ENCODE measurements at regions not wholly inside any gene's neighbourhood (a gene's known extent, or its start where the extent isn't known, plus 50 kb on each side); places are given as distances from the start of the nearest gene placed in this dataset.
A peak's percentile ranks its signal among the peaks of the same experiment; 100 is the strongest.

GRCh38 chr9:12510551-12510950 is 182.6 kb upstream of the TYRP1 start:
- intact Hi-C loops (cut with DNase I): no loop called here
- Histone ChIP-seq H3K4me3 (ENCODE audit: low read length) (no peak overlapping the region), H3K27me3 (ENCODE audit: control insufficient read depth, insufficient read depth) (no peaks in the 10 kb centered on the region), H3K4me1 (ENCODE audit: control insufficient read depth, insufficient read depth, low read length) (no peaks in the 10 kb centered on the region), H3K9me3 (ENCODE audit: control insufficient read depth, low read length) (no peaks in the 10 kb centered on the region), H3K27ac (ENCODE audit: low read length) (no peak overlapping the region)
- DNase-seq (no peak), ATAC-seq (no peak)
- 41% methylated on average over 3 of the region's 3 CpGs for WGBS

GRCh38 chr9:12511726-12512125 is 181.5 kb upstream of the TYRP1 start:
- Histone ChIP-seq H3K27me3 (ENCODE audit: control insufficient read depth, insufficient read depth) (no peaks in the 10 kb centered on the region), H3K4me3 (ENCODE audit: low read length) (no peak overlapping the region), H3K4me1 (ENCODE audit: control insufficient read depth, insufficient read depth, low read length) (no peaks in the 10 kb centered on the region), H3K27ac (ENCODE audit: low read length) (no peak overlapping the region), H3K9me3 (ENCODE audit: control insufficient read depth, low read length) (no peaks in the 10 kb centered on the region)
- intact Hi-C loops (cut with DNase I): no loop called here
- 52% methylated on average over 1 of the region's 1 CpG for WGBS
- ATAC-seq (no peak), DNase-seq (no peak)

- WGBS: 66% methylated on average over 2 of the region's 2 CpGs
- no peaks in the 10 kb centered on the region for H3K27me3 ChIP-seq (ENCODE audit: control insufficient read depth, insufficient read depth)
- intact Hi-C loops (cut with DNase I): no loop called here
- H3K4me3 ChIP-seq (ENCODE audit: low read length): no peak overlapping the region
- ATAC-seq (no peak), DNase-seq (no peak)
- H3K27ac ChIP-seq (ENCODE audit: low read length): no peak overlapping the region
- no peaks in the 10 kb centered on the region for H3K9me3 ChIP-seq (ENCODE audit: control insufficient read depth, low read length)
- no peaks in the 10 kb centered on the region for H3K4me1 ChIP-seq (ENCODE audit: control insufficient read depth, insufficient read depth, low read length)
These were observed 177.2 kb upstream of the TYRP1 start for GRCh38 chr9:12516031-12516430.

GRCh38 chr9:12516573-12516972 is 176.6 kb upstream of the TYRP1 start:
- no peak overlapping the region for H3K27ac ChIP-seq (ENCODE audit: low read length)
- no peaks in the 10 kb centered on the region for H3K9me3 ChIP-seq (ENCODE audit: control insufficient read depth, low read length)
- no peak overlapping the region for H3K4me3 ChIP-seq (ENCODE audit: low read length)
- H3K27me3 ChIP-seq (ENCODE audit: control insufficient read depth, insufficient read depth): no peaks in the 10 kb centered on the region
- no peak for ATAC-seq
- intact Hi-C loops (cut with DNase I): no loop called here
- H3K4me1 ChIP-seq (ENCODE audit: control insufficient read depth, insufficient read depth, low read length): no peaks in the 10 kb centered on the region
- DNase-seq: no peak

- DNase-seq (peak; percentile 26 to 50 (median 42)), ATAC-seq (peak; percentile 57 to 82)
- no peaks in the 10 kb centered on the region for H3K27me3 ChIP-seq (ENCODE audit: control insufficient read depth, insufficient read depth)
- H3K4me3 ChIP-seq (ENCODE audit: low read length): peak overlapping the region; percentile 38
- intact Hi-C loops (cut with DNase I): no loop called here
- H3K27ac ChIP-seq (ENCODE audit: low read length): no peak overlapping the region
- WGBS: 34% methylated on average over 13 of the region's 13 CpGs
- no peaks in the 10 kb centered on the region for H3K9me3 ChIP-seq (ENCODE audit: control insufficient read depth, low read length)
- H3K4me1 ChIP-seq (ENCODE audit: control insufficient read depth, insufficient read depth, low read length): no peaks in the 10 kb centered on the region
These were observed 154.2 kb upstream of the TYRP1 start for GRCh38 chr9:12538842-12539579.

- ATAC-seq (peak in 1 of 2 donors; percentile 71), DNase-seq (no peak)
- intact Hi-C loops (cut with DNase I): no loop called here
- WGBS: 44% methylated on average over 4 of the region's 4 CpGs
- Histone ChIP-seq H3K27ac (ENCODE audit: low read length) (no peak overlapping the region), H3K9me3 (ENCODE audit: control insufficient read depth, low read length) (no peaks in the 10 kb centered on the region), H3K27me3 (ENCODE audit: control insufficient read depth, insufficient read depth) (no peaks in the 10 kb centered on the region), H3K4me1 (ENCODE audit: control insufficient read depth, insufficient read depth, low read length) (no peaks in the 10 kb centered on the region), H3K4me3 (ENCODE audit: low read length) (peak overlapping the region; percentile 38)
These were observed 153.6 kb upstream of the TYRP1 start for GRCh38 chr9:12539580-12539975.

GRCh38 chr9:12544700-12545099 is 148.5 kb upstream of the TYRP1 start:
- ATAC-seq (no peak), DNase-seq (no peak)
- Histone ChIP-seq H3K4me3 (ENCODE audit: low read length) (no peak overlapping the region), H3K9me3 (ENCODE audit: control insufficient read depth, low read length) (no peaks in the 10 kb centered on the region), H3K27ac (ENCODE audit: low read length) (no peak overlapping the region), H3K4me1 (ENCODE audit: control insufficient read depth, insufficient read depth, low read length) (no peaks in the 10 kb centered on the region), H3K27me3 (ENCODE audit: control insufficient read depth, insufficient read depth) (no peaks in the 10 kb centered on the region)
- 34% methylated on average over 2 of the region's 2 CpGs for WGBS
- intact Hi-C loops (cut with DNase I): no loop called here

- WGBS: 46% methylated on average over 5 of the region's 5 CpGs
- intact Hi-C loops (cut with DNase I): no loop called here
- Histone ChIP-seq H3K4me1 (ENCODE audit: control insufficient read depth, insufficient read depth, low read length) (no peaks in the 10 kb centered on the region), H3K9me3 (ENCODE audit: control insufficient read depth, low read length) (no peaks in the 10 kb centered on the region), H3K4me3 (ENCODE audit: low read length) (no peak overlapping the region), H3K27ac (ENCODE audit: low read length) (no peak overlapping the region), H3K27me3 (ENCODE audit: control insufficient read depth, insufficient read depth) (no peaks in the 10 kb centered on the region)
- ATAC-seq (no peak), DNase-seq (no peak)
These were observed 138.5 kb upstream of the TYRP1 start for GRCh38 chr9:12554636-12555035.

- no peak overlapping the region for H3K27ac ChIP-seq (ENCODE audit: low read length)
- ATAC-seq (no peak), DNase-seq (no peak)
- 89% methylated on average over 5 of the region's 5 CpGs for WGBS
- H3K27me3 ChIP-seq (ENCODE audit: control insufficient read depth, insufficient read depth): no peaks in the 10 kb centered on the region
- H3K9me3 ChIP-seq (ENCODE audit: control insufficient read depth, low read length): no peaks in the 10 kb centered on the region
- no peaks in the 10 kb centered on the region for H3K4me1 ChIP-seq (ENCODE audit: control insufficient read depth, insufficient read depth, low read length)
- intact Hi-C loops (cut with DNase I): no loop called here
- no peak overlapping the region for H3K4me3 ChIP-seq (ENCODE audit: low read length)
These were observed 126.6 kb upstream of the TYRP1 start for GRCh38 chr9:12566404-12567090.

- intact Hi-C loops (cut with DNase I): no loop called here
These were observed 108.3 kb upstream of the TYRP1 start for GRCh38 chr9:12584656-12585522.

GRCh38 chr9:12595400-12595799 is 97.8 kb upstream of the TYRP1 start:
- Histone ChIP-seq H3K4me3 (ENCODE audit: low read length) (no peak overlapping the region), H3K4me1 (ENCODE audit: control insufficient read depth, insufficient read depth, low read length) (no peaks in the 10 kb centered on the region), H3K27me3 (ENCODE audit: control insufficient read depth, insufficient read depth) (no peaks in the 10 kb centered on the region), H3K27ac (ENCODE audit: low read length) (no peak overlapping the region), H3K9me3 (ENCODE audit: control insufficient read depth, low read length) (no peaks in the 10 kb centered on the region)
- 88% methylated on average over 3 of the region's 3 CpGs for WGBS
- intact Hi-C loops (cut with DNase I): no loop called here
- ATAC-seq (no peak), DNase-seq (no peak)

More at GRCh38 chr9:12584656-12585522, 108.3 kb upstream of the TYRP1 start:
- H3K9me3 ChIP-seq (ENCODE audit: control insufficient read depth, low read length): no peaks in the 10 kb centered on the region
- H3K4me1 ChIP-seq (ENCODE audit: control insufficient read depth, insufficient read depth, low read length): no peaks in the 10 kb centered on the region
- ATAC-seq (no peak), DNase-seq (no peak)
- H3K27me3 ChIP-seq (ENCODE audit: control insufficient read depth, insufficient read depth): no peaks in the 10 kb centered on the region
- WGBS: 92% methylated on average over 3 of the region's 3 CpGs
- H3K4me3 ChIP-seq (ENCODE audit: low read length): no peak overlapping the region
- no peak overlapping the region for H3K27ac ChIP-seq (ENCODE audit: low read length)
